SU-DHL-6 (cell line): ENCODE measurements at regions not wholly inside any gene's neighbourhood (a gene's known extent, or its start where the extent isn't known, plus 50 kb on each side); places are given as distances from the start of the nearest gene placed in this dataset.

ENCODE experiments used
- EZH2phosphoT487 ChIP-seq: fragments of 200-600 bp; sonication (generic), shearing (Covaris generic); conservative IDR thresholded peaks from 2 replicates; pipeline ENCODE4 v1.6.1; 2018; ENCODE audit warnings: mild to moderate bottlenecking, antibody characterized with exemption, low read length, moderate library complexity, mixed read lengths
- TF ChIP-seq, protein P1 (sequence below): fragments of 200-600 bp; sonication (generic); IDR thresholded peaks from one replicate; pipeline ENCODE4 v1.5.1; 2017; ENCODE audit warnings: antibody characterized with exemption, mild to moderate bottlenecking, low read length, moderate library complexity; ENCODE audit not compliant: insufficient read depth, poor library complexity, severe bottlenecking

DNA sequence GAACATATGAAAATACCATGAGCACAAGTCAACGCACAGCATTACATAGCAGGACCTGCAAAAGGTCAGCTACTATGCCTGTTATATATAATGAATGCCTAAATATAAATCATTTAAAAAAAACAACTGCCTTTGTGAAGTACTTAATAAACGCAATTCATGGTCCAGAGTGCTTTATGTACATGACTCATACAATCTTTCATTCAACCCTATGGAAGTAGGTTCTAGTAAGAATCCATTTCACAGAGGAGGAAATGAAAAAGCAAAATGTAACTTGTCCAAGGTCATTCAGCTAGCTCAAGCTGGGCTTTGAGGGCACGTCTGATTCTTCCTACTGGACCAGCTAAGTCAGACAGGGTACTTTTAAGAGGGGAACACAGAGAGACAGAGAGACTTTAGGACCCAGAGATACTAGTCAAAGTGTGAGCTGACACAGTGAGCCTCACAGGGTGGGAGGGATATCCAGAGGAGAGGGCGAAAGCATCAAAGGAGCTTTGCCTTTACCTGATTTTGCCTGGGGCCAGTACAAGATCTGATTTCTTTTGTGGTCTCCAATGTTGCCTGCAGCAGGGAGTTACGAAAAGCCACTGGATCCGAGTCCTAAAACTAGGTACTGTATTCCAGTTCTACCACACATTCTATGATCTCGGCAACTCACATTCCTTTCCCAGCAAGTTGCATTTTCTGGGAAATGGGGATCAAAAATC is 83.4 kb upstream of the ZFHX3 start:
- TF ChIP-seq, protein P1, sequence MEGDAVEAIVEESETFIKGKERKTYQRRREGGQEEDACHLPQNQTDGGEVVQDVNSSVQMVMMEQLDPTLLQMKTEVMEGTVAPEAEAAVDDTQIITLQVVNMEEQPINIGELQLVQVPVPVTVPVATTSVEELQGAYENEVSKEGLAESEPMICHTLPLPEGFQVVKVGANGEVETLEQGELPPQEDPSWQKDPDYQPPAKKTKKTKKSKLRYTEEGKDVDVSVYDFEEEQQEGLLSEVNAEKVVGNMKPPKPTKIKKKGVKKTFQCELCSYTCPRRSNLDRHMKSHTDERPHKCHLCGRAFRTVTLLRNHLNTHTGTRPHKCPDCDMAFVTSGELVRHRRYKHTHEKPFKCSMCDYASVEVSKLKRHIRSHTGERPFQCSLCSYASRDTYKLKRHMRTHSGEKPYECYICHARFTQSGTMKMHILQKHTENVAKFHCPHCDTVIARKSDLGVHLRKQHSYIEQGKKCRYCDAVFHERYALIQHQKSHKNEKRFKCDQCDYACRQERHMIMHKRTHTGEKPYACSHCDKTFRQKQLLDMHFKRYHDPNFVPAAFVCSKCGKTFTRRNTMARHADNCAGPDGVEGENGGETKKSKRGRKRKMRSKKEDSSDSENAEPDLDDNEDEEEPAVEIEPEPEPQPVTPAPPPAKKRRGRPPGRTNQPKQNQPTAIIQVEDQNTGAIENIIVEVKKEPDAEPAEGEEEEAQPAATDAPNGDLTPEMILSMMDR = no peak
- no peak for TF ChIP-seq EZH2phosphoT487
